Endothelial cell of umbilical vein (primary cell): ENCODE measurements at regions not wholly inside any gene's neighbourhood (a gene's known extent, or its start where the extent isn't known, plus 50 kb on each side); places are given as distances from the start of the nearest gene placed in this dataset.

Experiments
- BruUV-seq: library from RNA; stranded (reverse); fragments of 400-500 nt; replicated peaks from 2 replicates; lab custom pipeline; 2021; lab: Mats Ljungman, UMichigan
- CTCF ChIA-PET: fragments of 300-600, 350-600 bp; sonication (Branson Sonifier 250); formaldehyde crosslinking; loops from one replicate; lab custom pipeline; 2021; ENCODE audit warnings: antibody characterized with exemption, inconsistent platforms; lab: Charles Lee
- POLR2A ChIA-PET: fragments of 300-600, 350-600 bp; sonication (Branson Sonifier 250); formaldehyde crosslinking; loops from one replicate; lab custom pipeline; 2021; ENCODE audit warnings: antibody characterized with exemption, inconsistent platforms; lab: Charles Lee
- DNase-seq: peaks from one replicate; pipeline ENCODE4 v3.0.0-alpha.2; 2011; ENCODE audit warnings: low read depth, low spot score
- FAIRE-seq: peaks from 2 replicates; lab custom pipeline; 2011; peaks lifted over from hg19 to GRCh38; lab: Jason Lieb, UNC
- H2AFZ ChIP-seq: 2 replicates; pipeline ENCODE4 v1.6.0; 2012; ENCODE audit warnings: low read depth, low read length, control low read depth, inconsistent platforms
- H3K27ac ChIP-seq: 2 replicates; pipeline ENCODE4 v1.5.1; 2011; ENCODE audit warnings: low read depth, mild to moderate bottlenecking, control low read depth, low read length, moderate library complexity; ENCODE audit not compliant: insufficient read depth
- H3K27me3 ChIP-seq, 2 experiments: 2 replicates each; pipeline versions ENCODE4 v1.6.0 to v1.6.1; 2011; ENCODE audit warnings: low read length in 2 of 2, mixed read lengths in 1 of 2; ENCODE audit not compliant: control insufficient read depth in 2 of 2, insufficient read depth in 2 of 2
- H3K36me3 ChIP-seq, 2 experiments: 2 replicates in 1 of 2; 3 replicates in 1 of 2; pipeline ENCODE4 v1.5.1; 2011; ENCODE audit warnings: low read length in 2 of 2, mild to moderate bottlenecking in 1 of 2, moderate library complexity in 1 of 2; ENCODE audit not compliant: control insufficient read depth in 2 of 2, insufficient read depth in 2 of 2; ENCODE audit errors: extremely low read depth in 1 of 2
- H3K4me1 ChIP-seq: 3 replicates; pipeline ENCODE4 v1.5.1; 2011; ENCODE audit warnings: mild to moderate bottlenecking, low read length; ENCODE audit not compliant: control insufficient read depth, insufficient read depth; ENCODE audit errors: extremely low read depth
- H3K4me2 ChIP-seq: 2 replicates; pipeline ENCODE4 v1.6.1; 2011; ENCODE audit warnings: low read length, control low read depth, mixed read lengths; ENCODE audit not compliant: insufficient read depth
- H3K4me3 ChIP-seq, 3 experiments: fragments of 200-600 bp in 1 of 3; sonication (generic), shearing (Covaris generic) in 1 of 3; replicated peaks in 1 of 3; 2 replicates each; pipeline ENCODE4 v1.5.1; 2011 to 2016; ENCODE audit warnings: control low read depth in 3 of 3, low read length in 3 of 3, mild to moderate bottlenecking in 2 of 3, inconsistent platforms in 1 of 3, low read depth in 1 of 3, moderate library complexity in 1 of 3; ENCODE audit not compliant: insufficient read depth in 1 of 3
- H3K79me2 ChIP-seq: 2 replicates; pipeline ENCODE4 v1.6.0; 2012; ENCODE audit warnings: low read length, inconsistent platforms; ENCODE audit not compliant: control insufficient read depth, insufficient read depth
- H3K9ac ChIP-seq: replicated peaks from 2 replicates; pipeline ENCODE3; 2011; ENCODE audit warnings: low read length, control low read depth; ENCODE audit not compliant: insufficient read depth; ENCODE audit errors: extremely low read depth
- H3K9me1 ChIP-seq: replicated peaks from 3 replicates; pipeline ENCODE4 v1.6.0; 2011; ENCODE audit warnings: mild to moderate bottlenecking, low read length; ENCODE audit not compliant: control insufficient read depth, insufficient read depth; ENCODE audit errors: extremely low read depth
- H3K9me3 ChIP-seq: replicated peaks from 2 replicates; pipeline ENCODE4 v1.5.1; 2012; ENCODE audit warnings: low read length, inconsistent platforms; ENCODE audit not compliant: control insufficient read depth, insufficient read depth
- H4K20me1 ChIP-seq: replicated peaks from 2 replicates; pipeline ENCODE3; 2011; ENCODE audit warnings: mild to moderate bottlenecking, low read length; ENCODE audit not compliant: control insufficient read depth, insufficient read depth; ENCODE audit errors: extremely low read depth
- EZH2 ChIP-seq: IDR thresholded peaks from 2 replicates; pipeline ENCODE4 v1.6.1; 2012; ENCODE audit warnings: borderline replicate concordance, low read depth, mild to moderate bottlenecking, moderate library complexity, low read length, inconsistent platforms; ENCODE audit not compliant: severe bottlenecking
- FOS ChIP-seq: IDR thresholded peaks from 2 replicates; pipeline ENCODE4 v1.6.1; 2011; ENCODE audit warnings: mild to moderate bottlenecking, low read length, moderate library complexity, borderline replicate concordance; ENCODE audit not compliant: insufficient read depth
- GATA2 ChIP-seq: IDR thresholded peaks from 2 replicates; pipeline ENCODE4 v1.7.0; 2011; ENCODE audit warnings: low read depth, mild to moderate bottlenecking, moderate library complexity, mixed read lengths, low read length; ENCODE audit not compliant: insufficient read length, insufficient read depth
- JUN ChIP-seq: IDR thresholded peaks from 2 replicates; pipeline ENCODE4 v1.6.1; 2011; ENCODE audit warnings: borderline replicate concordance, low read depth; ENCODE audit not compliant: insufficient read length, insufficient read depth
- MYC ChIP-seq: IDR thresholded peaks from one replicate; pipeline ENCODE4 v1.6.1; 2011; ENCODE audit warnings: mild to moderate bottlenecking, low read depth, low read length
- POLR2A ChIP-seq: IDR thresholded peaks from 2 replicates; pipeline ENCODE4 v1.6.1; 2012; ENCODE audit warnings: low read depth, mild to moderate bottlenecking, control low read depth, low read length
- POLR2AphosphoS5 ChIP-seq: IDR thresholded peaks from 2 replicates; pipeline ENCODE4 v1.6.1; 2012; ENCODE audit warnings: low read depth, mild to moderate bottlenecking, control low read depth, low read length, moderate library complexity; ENCODE audit not compliant: insufficient read depth
- dilution Hi-C: fragments of 300-500 bp; cut with MboI; formaldehyde crosslinking; loops from one replicate; pipeline ENCODE4 v1.15.0; 2019; ENCODE audit warnings: low sequenced_read_pairs; ENCODE audit not compliant: extremely low pct_ligation_motif_present
- intact Hi-C: fragments of 100-400 bp; cut with micrococcal nuclease; formaldehyde crosslinking; loops from one replicate; pipeline ENCODE4 v1.10.0; 2022
- TF ChIP-seq, protein P1 (sequence below), 2 donors: IDR thresholded peaks; 1 replicate in 1 of 2; 2 replicates in 1 of 2; pipeline ENCODE4 v1.5.1; 2011; ENCODE audit warnings: low read length in 2 of 2, mild to moderate bottlenecking in 2 of 2, moderate library complexity in 2 of 2, control low read depth in 1 of 2, inconsistent platforms in 1 of 2, low read depth in 1 of 2; ENCODE audit not compliant: insufficient read depth in 1 of 2; ENCODE audit errors: extremely low read depth in 1 of 2
- TF ChIP-seq, protein P2 (sequence below): IDR thresholded peaks from 2 replicates; pipeline ENCODE4 v1.6.1; 2011; ENCODE audit not compliant: insufficient read depth, insufficient read length

DNA sequence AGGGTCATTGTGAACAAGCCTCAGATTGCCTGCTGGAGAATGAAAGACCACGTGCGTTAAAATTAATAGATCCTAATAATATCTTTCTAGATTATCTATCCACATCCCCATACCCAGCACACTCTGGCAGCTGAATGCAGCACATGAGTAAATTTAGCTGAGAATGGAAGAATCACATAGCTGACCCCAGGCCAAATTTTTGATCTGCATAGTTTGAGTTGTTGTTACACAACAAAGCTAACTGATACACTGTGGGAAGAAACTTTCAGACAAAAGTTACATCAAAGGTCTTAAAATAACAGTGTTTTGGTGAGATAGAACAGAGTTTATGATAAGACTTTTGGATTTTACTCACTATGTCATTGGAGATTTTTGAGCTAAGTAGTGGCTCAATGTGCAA, 72.4 kb upstream of the ANXA10 start:
- no peak overlapping the region for H3K4me2 ChIP-seq
- no peaks in the 10 kb centered on the region for H3K9me3 ChIP-seq
- no peaks in the 10 kb centered on the region for H3K9me1 ChIP-seq
- no peak overlapping the region for H3K4me3 ChIP-seq
- H2AFZ ChIP-seq: no peak overlapping the region
- no TSS peak for BruUV-seq
- intact Hi-C loops (no loop called here), dilution Hi-C loops (no loop called here)
- TF ChIP-seq EZH2: no peak
- TF ChIP-seq, protein P1, sequence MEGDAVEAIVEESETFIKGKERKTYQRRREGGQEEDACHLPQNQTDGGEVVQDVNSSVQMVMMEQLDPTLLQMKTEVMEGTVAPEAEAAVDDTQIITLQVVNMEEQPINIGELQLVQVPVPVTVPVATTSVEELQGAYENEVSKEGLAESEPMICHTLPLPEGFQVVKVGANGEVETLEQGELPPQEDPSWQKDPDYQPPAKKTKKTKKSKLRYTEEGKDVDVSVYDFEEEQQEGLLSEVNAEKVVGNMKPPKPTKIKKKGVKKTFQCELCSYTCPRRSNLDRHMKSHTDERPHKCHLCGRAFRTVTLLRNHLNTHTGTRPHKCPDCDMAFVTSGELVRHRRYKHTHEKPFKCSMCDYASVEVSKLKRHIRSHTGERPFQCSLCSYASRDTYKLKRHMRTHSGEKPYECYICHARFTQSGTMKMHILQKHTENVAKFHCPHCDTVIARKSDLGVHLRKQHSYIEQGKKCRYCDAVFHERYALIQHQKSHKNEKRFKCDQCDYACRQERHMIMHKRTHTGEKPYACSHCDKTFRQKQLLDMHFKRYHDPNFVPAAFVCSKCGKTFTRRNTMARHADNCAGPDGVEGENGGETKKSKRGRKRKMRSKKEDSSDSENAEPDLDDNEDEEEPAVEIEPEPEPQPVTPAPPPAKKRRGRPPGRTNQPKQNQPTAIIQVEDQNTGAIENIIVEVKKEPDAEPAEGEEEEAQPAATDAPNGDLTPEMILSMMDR (IDR thresholded peaks at IDR 0.05; ENCODE audit: extremely low read depth in 1 of 2, insufficient read depth in 1 of 2, low read depth in 1 of 2, low read length in 2 of 2): no peak
- TF ChIP-seq POLR2AphosphoS5: no peak
- no peak for TF ChIP-seq JUN
- no peak for TF ChIP-seq FOS
- no peak for TF ChIP-seq MYC
- TF ChIP-seq, protein P2, sequence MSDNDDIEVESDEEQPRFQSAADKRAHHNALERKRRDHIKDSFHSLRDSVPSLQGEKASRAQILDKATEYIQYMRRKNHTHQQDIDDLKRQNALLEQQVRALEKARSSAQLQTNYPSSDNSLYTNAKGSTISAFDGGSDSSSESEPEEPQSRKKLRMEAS: no peak
- no peak for TF ChIP-seq GATA2
- TF ChIP-seq POLR2A: no peak
- H3K4me1 ChIP-seq: no peaks in the 10 kb centered on the region
- no peaks in the 10 kb centered on the region for H3K36me3 ChIP-seq
- ChIA-PET POLR2A (no interaction called here), CTCF (interaction anchor here (1.7 kb wide), 1 partner anchor 134 kb away, joined by 5 read pairs; no protein-coding TSS in a partner anchor)
- H3K9ac ChIP-seq: no peak overlapping the region
- H3K79me2 ChIP-seq: no peaks in the 10 kb centered on the region
- H3K27ac ChIP-seq: no peak overlapping the region
- DNase-seq (no peak), FAIRE-seq (no peak)
- no peaks in the 10 kb centered on the region for H4K20me1 ChIP-seq
- no peaks in the 10 kb centered on the region for H3K27me3 ChIP-seq
